ENCODE measurements at regions not wholly inside any gene's neighbourhood (a gene's known extent, or its start where the extent isn't known, plus 50 kb on each side); places are given as distances from the start of the nearest gene placed in this dataset.

GRCh38 chr18:10070561-10071000 lies 156.8 kb downstream of the VAPA start:
- no peak overlapping the region for H3K4me3 Mint-ChIP-seq
- intact Hi-C loops (cut with micrococcal nuclease) = no loop called here

DNA sequence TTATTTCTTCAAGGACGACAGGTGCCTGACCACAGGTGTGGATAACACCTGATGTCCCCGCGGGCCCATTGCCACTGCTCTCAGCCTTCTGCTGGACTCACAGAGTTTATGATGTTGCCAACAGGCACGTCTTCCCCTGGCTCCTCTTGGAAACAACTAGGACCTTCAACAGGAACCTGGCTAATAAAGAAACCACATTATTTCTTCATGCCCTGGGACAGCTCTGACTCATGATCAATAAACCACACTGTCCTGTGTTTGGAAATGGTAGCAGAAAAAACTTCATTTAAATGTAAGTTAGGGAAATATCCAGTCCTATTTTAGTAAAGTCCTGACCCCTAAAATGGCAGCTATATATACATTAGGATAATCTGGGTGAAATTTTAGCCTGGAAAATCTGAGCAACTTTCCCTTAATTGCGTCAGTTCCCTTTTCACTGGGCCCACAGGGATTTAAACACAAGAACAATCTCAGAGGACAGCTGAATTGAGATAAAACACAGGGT lies 158.9 kb downstream of the VAPA start:
- no peaks in the 10 kb centered on the region for H3K9me3 Mint-ChIP-seq
- peaks cover 33% of the 10 kb centered on the region for H3K4me1 Mint-ChIP-seq (ENCODE audit: low read depth)
- intact Hi-C loops (cut with micrococcal nuclease) = no loop called here

More at GRCh38 chr18:10070561-10071000, 156.8 kb downstream of the VAPA start:
- H3K27me3 Mint-ChIP-seq = peaks cover 22% of the 10 kb centered on the region
- no peaks in the 10 kb centered on the region for H3K9me3 Mint-ChIP-seq
- no peak overlapping the region for H3K27ac Mint-ChIP-seq
- H3K4me1 Mint-ChIP-seq (ENCODE audit: low read depth) = peaks cover 22% of the 10 kb centered on the region
- no peaks in the 10 kb centered on the region for H3K36me3 Mint-ChIP-seq (ENCODE audit: low read depth)

DNA sequence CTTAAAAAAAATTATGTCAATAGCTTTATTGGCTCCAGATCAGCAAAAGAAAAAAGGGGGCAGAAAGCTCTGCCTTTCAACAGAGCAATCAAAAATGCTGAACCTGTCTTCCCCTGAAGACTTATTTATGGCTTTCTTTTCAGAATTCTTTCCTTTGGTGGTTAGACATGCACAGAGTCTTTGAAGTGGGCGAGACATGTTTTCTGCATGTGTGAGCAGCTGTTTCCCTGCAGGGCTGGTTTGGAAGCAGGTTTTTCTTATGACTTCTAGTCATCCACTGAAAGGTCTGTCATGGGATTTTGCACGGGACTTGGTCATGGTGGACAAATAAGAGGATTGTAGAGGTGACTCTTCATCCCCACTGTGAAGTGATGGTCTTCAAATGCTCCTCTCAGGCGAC lies 160.3 kb downstream of the VAPA start:
- Mint-ChIP-seq H3K27me3 (peaks cover 18% of the 10 kb centered on the region), H3K36me3 (ENCODE audit: low read depth) (no peaks in the 10 kb centered on the region), H3K27ac (no peak overlapping the region), H3K4me1 (ENCODE audit: low read depth) (peaks cover 33% of the 10 kb centered on the region), H3K9me3 (no peaks in the 10 kb centered on the region), H3K4me3 (no peak overlapping the region)
- intact Hi-C loops (cut with micrococcal nuclease) = no loop called here

More for the DNA sequence above, 158.9 kb downstream of the VAPA start:
- peaks cover 21% of the 10 kb centered on the region for H3K27me3 Mint-ChIP-seq
- H3K4me3 Mint-ChIP-seq = no peak overlapping the region
- H3K27ac Mint-ChIP-seq = peak overlapping the region; percentile 26
- no peaks in the 10 kb centered on the region for H3K36me3 Mint-ChIP-seq (ENCODE audit: low read depth)

DNA sequence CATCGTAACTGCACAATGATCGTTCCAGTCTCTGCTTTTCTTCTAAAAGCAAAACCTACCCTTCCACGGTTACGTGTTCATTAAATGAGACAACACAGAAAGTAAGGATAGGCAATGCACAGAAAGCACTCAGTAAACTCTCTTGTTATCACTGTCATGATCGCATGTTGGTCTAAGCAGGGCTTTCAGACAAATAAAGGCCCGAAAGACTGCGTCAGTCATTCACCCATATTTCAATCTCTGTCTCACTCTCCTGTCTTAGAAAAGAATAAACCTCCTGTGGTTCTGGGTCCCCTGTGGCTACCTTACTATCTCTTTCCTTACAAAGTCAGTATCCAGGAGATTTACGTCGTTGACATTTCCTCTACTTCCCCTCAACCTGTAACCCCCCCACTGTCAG lies 160.9 kb downstream of the VAPA start:
- H3K27ac Mint-ChIP-seq = no peak overlapping the region
- peaks cover 33% of the 10 kb centered on the region for H3K4me1 Mint-ChIP-seq (ENCODE audit: low read depth)
- H3K27me3 Mint-ChIP-seq = peaks cover 16% of the 10 kb centered on the region
- intact Hi-C loops (cut with micrococcal nuclease) = no loop called here
- no peaks in the 10 kb centered on the region for H3K36me3 Mint-ChIP-seq (ENCODE audit: low read depth)
- no peaks in the 10 kb centered on the region for H3K9me3 Mint-ChIP-seq
- H3K4me3 Mint-ChIP-seq = no peak overlapping the region

- peaks cover 27% of the 10 kb centered on the region for H3K4me1 Mint-ChIP-seq (ENCODE audit: low read depth)
- H3K36me3 Mint-ChIP-seq (ENCODE audit: low read depth) = peaks cover 5% of the 10 kb centered on the region
- intact Hi-C loops (cut with micrococcal nuclease) = no loop called here
- H3K9me3 Mint-ChIP-seq = peaks cover 15% of the 10 kb centered on the region
- no peak overlapping the region for H3K27ac Mint-ChIP-seq
- H3K4me3 Mint-ChIP-seq = no peak overlapping the region
- peaks cover 15% of the 10 kb centered on the region for H3K27me3 Mint-ChIP-seq
These were observed 162.8 kb downstream of the VAPA start for GRCh38 chr18:10076502-10077030.

GRCh38 chr18:10077986-10078385 lies 164.2 kb downstream of the VAPA start:
- peaks cover 19% of the 10 kb centered on the region for H3K4me1 Mint-ChIP-seq (ENCODE audit: low read depth)
- H3K27me3 Mint-ChIP-seq = peaks cover 11% of the 10 kb centered on the region
- H3K9me3 Mint-ChIP-seq = peaks cover 29% of the 10 kb centered on the region
- no peak overlapping the region for H3K4me3 Mint-ChIP-seq
- intact Hi-C loops (cut with micrococcal nuclease) = no loop called here
- peaks cover 13% of the 10 kb centered on the region for H3K36me3 Mint-ChIP-seq (ENCODE audit: low read depth)
- H3K27ac Mint-ChIP-seq = no peak overlapping the region

- no peaks in the 10 kb centered on the region for H3K27me3 Mint-ChIP-seq
- no peak overlapping the region for H3K4me3 Mint-ChIP-seq
- peaks cover 12% of the 10 kb centered on the region for H3K4me1 Mint-ChIP-seq (ENCODE audit: low read depth)
- H3K9me3 Mint-ChIP-seq = peaks cover 46% of the 10 kb centered on the region
- no peak overlapping the region for H3K27ac Mint-ChIP-seq
- intact Hi-C loops (cut with micrococcal nuclease) = no loop called here
- peaks cover 15% of the 10 kb centered on the region for H3K36me3 Mint-ChIP-seq (ENCODE audit: low read depth)
These were observed 166.6 kb downstream of the VAPA start for GRCh38 chr18:10080372-10080771.

GRCh38 chr18:10081492-10081891 lies 167.7 kb downstream of the VAPA start:
- H3K27ac Mint-ChIP-seq = no peak overlapping the region
- H3K27me3 Mint-ChIP-seq = no peaks in the 10 kb centered on the region
- peaks cover 3% of the 10 kb centered on the region for H3K4me1 Mint-ChIP-seq (ENCODE audit: low read depth)
- no peak overlapping the region for H3K4me3 Mint-ChIP-seq
- H3K36me3 Mint-ChIP-seq (ENCODE audit: low read depth) = peaks cover 15% of the 10 kb centered on the region
- H3K9me3 Mint-ChIP-seq = peaks cover 46% of the 10 kb centered on the region
- intact Hi-C loops (cut with micrococcal nuclease) = no loop called here

- H3K4me3 Mint-ChIP-seq = no peak overlapping the region
- H3K4me1 Mint-ChIP-seq (ENCODE audit: low read depth) = peaks cover 6% of the 10 kb centered on the region
- intact Hi-C loops (cut with micrococcal nuclease) = no loop called here
- peaks cover 15% of the 10 kb centered on the region for H3K36me3 Mint-ChIP-seq (ENCODE audit: low read depth)
- H3K27me3 Mint-ChIP-seq = no peaks in the 10 kb centered on the region
- H3K9me3 Mint-ChIP-seq = peaks cover 43% of the 10 kb centered on the region
- H3K27ac Mint-ChIP-seq = no peak overlapping the region
These were observed 171.6 kb downstream of the VAPA start for GRCh38 chr18:10085416-10085815.

- intact Hi-C loops (cut with micrococcal nuclease) = no loop called here
- Mint-ChIP-seq H3K4me3 (no peak overlapping the region), H3K9me3 (peaks cover 38% of the 10 kb centered on the region), H3K36me3 (ENCODE audit: low read depth) (peaks cover 14% of the 10 kb centered on the region), H3K4me1 (ENCODE audit: low read depth) (peaks cover 6% of the 10 kb centered on the region), H3K27ac (no peak overlapping the region), H3K27me3 (no peaks in the 10 kb centered on the region)
These were observed 172.1 kb downstream of the VAPA start for GRCh38 chr18:10085876-10086275.

DNA sequence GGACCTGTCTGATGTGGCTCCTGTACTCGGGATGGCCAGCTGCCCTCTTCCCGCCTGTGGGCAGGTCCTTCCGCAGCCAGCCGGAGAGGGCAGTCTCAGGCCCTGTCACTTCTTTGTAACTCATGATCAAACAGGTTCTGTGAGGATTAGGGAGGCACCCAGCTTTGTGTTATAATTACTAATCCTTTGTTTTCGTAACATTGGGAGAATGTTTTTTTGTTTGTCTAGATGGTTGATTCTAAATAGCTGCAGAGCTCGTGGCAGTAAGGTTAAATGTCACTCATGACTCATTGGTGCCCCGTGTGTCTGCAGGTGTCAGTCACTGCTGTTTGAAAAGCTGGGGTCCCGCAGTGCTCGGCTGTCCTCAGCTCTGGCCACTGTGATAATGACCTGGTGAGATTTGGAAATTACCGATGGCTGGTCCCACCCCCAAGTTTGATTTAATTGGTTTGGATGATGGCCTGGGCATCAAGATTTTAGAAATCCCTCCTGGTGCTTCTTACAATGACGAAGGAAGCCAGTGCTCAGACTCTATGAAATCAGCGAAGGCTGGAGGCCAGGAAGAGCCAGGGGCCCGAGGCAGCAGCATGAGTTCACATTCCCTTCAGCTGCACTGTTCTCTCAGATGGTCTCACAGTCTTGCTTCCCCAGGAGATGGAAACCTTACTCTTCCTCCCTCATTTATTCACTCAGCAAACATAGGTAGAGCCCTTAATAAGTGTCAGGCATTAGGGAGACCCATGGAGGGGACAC lies 172.8 kb downstream of the VAPA start:
- Mint-ChIP-seq H3K27ac (no peak overlapping the region), H3K27me3 (no peaks in the 10 kb centered on the region), H3K9me3 (peaks cover 30% of the 10 kb centered on the region), H3K36me3 (ENCODE audit: low read depth) (peaks cover 10% of the 10 kb centered on the region), H3K4me3 (no peak overlapping the region), H3K4me1 (ENCODE audit: low read depth) (peaks cover 6% of the 10 kb centered on the region)
- intact Hi-C loops (cut with micrococcal nuclease) = no loop called here

GRCh38 chr18:10088734-10089133 lies 174.9 kb downstream of the VAPA start:
- Mint-ChIP-seq H3K4me1 (ENCODE audit: low read depth) (peaks cover 6% of the 10 kb centered on the region), H3K36me3 (ENCODE audit: low read depth) (no peaks in the 10 kb centered on the region), H3K27ac (no peak overlapping the region), H3K9me3 (peaks cover 14% of the 10 kb centered on the region), H3K4me3 (no peak overlapping the region), H3K27me3 (no peaks in the 10 kb centered on the region)
- intact Hi-C loops (cut with micrococcal nuclease) = no loop called here

DNA sequence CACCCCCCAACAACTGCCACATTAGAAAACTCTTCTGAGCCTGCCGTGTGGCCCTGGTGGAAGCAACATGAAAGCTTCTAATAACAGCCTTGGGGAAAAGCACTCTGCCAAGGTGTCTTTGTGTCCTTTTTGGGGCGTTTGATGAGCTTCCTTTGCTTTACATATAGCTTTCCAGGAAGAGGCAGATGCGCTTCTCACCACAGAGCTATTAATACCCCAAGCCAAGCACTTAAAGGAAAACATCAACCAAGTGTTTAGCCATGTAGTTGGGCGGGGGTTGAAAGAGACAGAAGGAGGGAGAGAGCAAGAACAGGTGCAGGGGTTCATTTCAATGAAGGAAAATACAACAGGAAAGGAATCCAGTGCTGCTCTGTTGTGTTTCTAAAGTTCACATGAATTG lies 176.1 kb downstream of the VAPA start:
- intact Hi-C loops (cut with micrococcal nuclease) = no loop called here
- no peaks in the 10 kb centered on the region for H3K36me3 Mint-ChIP-seq (ENCODE audit: low read depth)
- no peak overlapping the region for H3K27ac Mint-ChIP-seq
- no peaks in the 10 kb centered on the region for H3K27me3 Mint-ChIP-seq
- H3K4me1 Mint-ChIP-seq (ENCODE audit: low read depth) = peaks cover 12% of the 10 kb centered on the region
- no peak overlapping the region for H3K4me3 Mint-ChIP-seq
- peaks cover 3% of the 10 kb centered on the region for H3K9me3 Mint-ChIP-seq

DNA sequence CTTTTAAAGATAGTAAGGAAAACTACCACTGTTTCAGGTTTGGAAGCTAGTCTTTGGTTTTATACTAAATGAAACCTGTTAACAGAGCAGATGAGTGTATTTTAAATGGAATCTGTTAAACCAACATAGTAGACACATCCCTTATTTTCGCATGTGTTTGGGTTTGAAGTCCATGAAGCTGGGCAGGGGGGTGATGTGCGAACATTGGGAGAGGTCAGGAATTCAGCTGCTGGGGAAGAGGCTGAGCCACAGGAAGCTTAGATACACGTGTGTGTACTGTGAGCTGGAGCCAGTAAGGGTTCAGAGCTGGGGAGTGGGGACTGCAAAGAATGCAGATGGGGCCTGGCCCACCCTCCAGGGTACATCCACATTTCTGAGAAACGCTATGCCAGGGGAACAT lies 176.9 kb downstream of the VAPA start:
- Mint-ChIP-seq H3K27me3 (no peaks in the 10 kb centered on the region), H3K4me1 (ENCODE audit: low read depth) (peaks cover 12% of the 10 kb centered on the region), H3K9me3 (no peaks in the 10 kb centered on the region), H3K27ac (no peak overlapping the region), H3K4me3 (no peak overlapping the region), H3K36me3 (ENCODE audit: low read depth) (no peaks in the 10 kb centered on the region)
- intact Hi-C loops (cut with micrococcal nuclease) = no loop called here
